ENCODE measurements at regions not wholly inside any gene's neighbourhood (a gene's known extent, or its start where the extent isn't known, plus 50 kb on each side); places are given as distances from the start of the nearest gene placed in this dataset.
A peak's percentile ranks its signal among the peaks of the same experiment; 100 is the strongest.

- no peaks in the 10 kb centered on the region for H3K36me3 ChIP-seq
- no peaks in the 10 kb centered on the region for H3K27me3 ChIP-seq
- intact Hi-C loops (cut with DNase I): no loop called here
- TF ChIP-seq POLR2AphosphoS5 (IDR thresholded peaks at IDR 0.05): no peak
- TF ChIP-seq POLR2A (IDR thresholded peaks at IDR 0.05; ENCODE audit: low read depth): no peak
- TF ChIP-seq CTCF (IDR thresholded peaks at IDR 0.05): no peak
- TF ChIP-seq EP300 (IDR thresholded peaks at IDR 0.05): no peak
- WGBS: 96% methylated on average over 4 of the region's 4 CpGs
- peak; percentile 68 for DNase-seq (ENCODE audit: extremely low spot score)
- H3K4me1 ChIP-seq: peaks cover 0 to 5% (median 0%) of the 10 kb centered on the region in 4 donors
- no peak overlapping the region for H3K27ac ChIP-seq (replicated peaks in 1 of 4)
- no peak overlapping the region for H3K4me3 ChIP-seq
- H3K9me3 ChIP-seq: no peaks in the 10 kb centered on the region
Measured at GRCh38 chr11:10358696-10359095, 53.8 kb downstream of the ADM start.

GRCh38 chr11:10359171-10359570, 54.3 kb downstream of the ADM start:
- no peak for DNase-seq (ENCODE audit: extremely low spot score)
- Histone ChIP-seq H3K4me3 (no peak overlapping the region), H3K4me1 (peaks cover 0 to 5% (median 0%) of the 10 kb centered on the region in 4 donors), H3K27me3 (no peaks in the 10 kb centered on the region), H3K9me3 (no peaks in the 10 kb centered on the region), H3K27ac (replicated peaks in 1 of 4) (no peak overlapping the region), H3K36me3 (no peaks in the 10 kb centered on the region)
- 93% methylated on average over 1 of the region's 1 CpG for WGBS
- TF ChIP-seq CTCF (IDR thresholded peaks at IDR 0.05) (no peak), POLR2A (IDR thresholded peaks at IDR 0.05; ENCODE audit: low read depth) (no peak)
- intact Hi-C loops (cut with DNase I): no loop called here

GRCh38 chr11:10360835-10361234, 56.0 kb downstream of the ADM start:
- DNase-seq (ENCODE audit: extremely low spot score): no peak
- no peaks in the 10 kb centered on the region for H3K9me3 ChIP-seq
- no peak overlapping the region for H3K27ac ChIP-seq (replicated peaks in 1 of 4)
- no peaks in the 10 kb centered on the region for H3K36me3 ChIP-seq
- intact Hi-C loops (cut with DNase I): no loop called here
- H3K27me3 ChIP-seq: no peaks in the 10 kb centered on the region
- TF ChIP-seq EP300 (IDR thresholded peaks at IDR 0.05): no peak
- no peak for TF ChIP-seq POLR2A (IDR thresholded peaks at IDR 0.05; ENCODE audit: low read depth)
- no peak for TF ChIP-seq POLR2AphosphoS5 (IDR thresholded peaks at IDR 0.05)
- no peak for TF ChIP-seq CTCF (IDR thresholded peaks at IDR 0.05)
- no peak overlapping the region for H3K4me3 ChIP-seq
- no peaks in the 10 kb centered on the region for H3K4me1 ChIP-seq

- Histone ChIP-seq H3K4me1 (peaks cover 8 to 16% (median 9%) of the 10 kb centered on the region in 4 donors), H3K9me3 (no peaks in the 10 kb centered on the region), H3K27me3 (no peaks in the 10 kb centered on the region), H3K36me3 (no peaks in the 10 kb centered on the region), H3K27ac (replicated peaks in 1 of 4) (no peak overlapping the region), H3K4me3 (no peak overlapping the region)
- TF ChIP-seq EP300 (IDR thresholded peaks at IDR 0.05) (no peak), CTCF (IDR thresholded peaks at IDR 0.05) (no peak), POLR2AphosphoS5 (IDR thresholded peaks at IDR 0.05) (no peak), POLR2A (IDR thresholded peaks at IDR 0.05; ENCODE audit: low read depth) (no peak)
- peak; percentile 21 for DNase-seq (ENCODE audit: extremely low spot score)
- intact Hi-C loops (cut with DNase I): no loop called here
- WGBS: 88% methylated on average over 5 of the region's 5 CpGs
Measured at GRCh38 chr11:10365045-10365444, 60.2 kb downstream of the ADM start.

GRCh38 chr11:10366568-10367331, 61.9 kb downstream of the ADM start:
- TF ChIP-seq CTCF (IDR thresholded peaks at IDR 0.05) (peak; percentile 79 to 89 (median 79)), EP300 (IDR thresholded peaks at IDR 0.05) (no peak), POLR2AphosphoS5 (IDR thresholded peaks at IDR 0.05) (peak; percentile 78 to 87)
- intact Hi-C loops (cut with DNase I): no loop called here
- peak overlapping the region in 3 of 4 donors; percentile 17 to 50 (median 28) for H3K27ac ChIP-seq (replicated peaks in 1 of 4)
- H3K4me3 ChIP-seq: no peak overlapping the region
- H3K27me3 ChIP-seq: no peaks in the 10 kb centered on the region
- peaks cover 8 to 16% (median 9%) of the 10 kb centered on the region in 4 donors for H3K4me1 ChIP-seq
- WGBS: 33% methylated on average over 8 of the region's 8 CpGs
- DNase-seq (ENCODE audit: extremely low spot score): peak; percentile 96
- no peaks in the 10 kb centered on the region for H3K9me3 ChIP-seq
- no peaks in the 10 kb centered on the region for H3K36me3 ChIP-seq
